Stomach (tissue), 4 donors: ENCODE measurements at regions not wholly inside any gene's neighbourhood (a gene's known extent, or its start where the extent isn't known, plus 50 kb on each side); places are given as distances from the start of the nearest gene placed in this dataset.

Source experiments
- POLR2A ChIP-seq, 4 donors: fragments of 450-650 bp; IDR thresholded peaks; one replicate each; pipeline ENCODE4 v1.6.1; 2016; ENCODE audit warnings: antibody characterized with exemption in 4 of 4, control low read depth in 2 of 4, mild to moderate bottlenecking in 1 of 4, moderate library complexity in 1 of 4
- POLR2AphosphoS5 ChIP-seq, 3 donors: sonication (generic); formaldehyde crosslinking; IDR thresholded peaks; one replicate each; pipeline ENCODE4 v1.6.1; 2016; ENCODE audit warnings: antibody characterized with exemption in 3 of 3
- TF ChIP-seq, protein P1 (sequence below), 7 experiments: fragments of 450-650 bp in 4 of 7; fragments of 200-600 bp in 3 of 7; sonication (generic) in 3 of 7; IDR thresholded peaks; one replicate each; pipeline ENCODE4 v1.5.1; 2016 to 2019; ENCODE audit warnings: antibody characterized with exemption in 7 of 7, control low read depth in 2 of 7, mild to moderate bottlenecking in 1 of 7

DNA sequence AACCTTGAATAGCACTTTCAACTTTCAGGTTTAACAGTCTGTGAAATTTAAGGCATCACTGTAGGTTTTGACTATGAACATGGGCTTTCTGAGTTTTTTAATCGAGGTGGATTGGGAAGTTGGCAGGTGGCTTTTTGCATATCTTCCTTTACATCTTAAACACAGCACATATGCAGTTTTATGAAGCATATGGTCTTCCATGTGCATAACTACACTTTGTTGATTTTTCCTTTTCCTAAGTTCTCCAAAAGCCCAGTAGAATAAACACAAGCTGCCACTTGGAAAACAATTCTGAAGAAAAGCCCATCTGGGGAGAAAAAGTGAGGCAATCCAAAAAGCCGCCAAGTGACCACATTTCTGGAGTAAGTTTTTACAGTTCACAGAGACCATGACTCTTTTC lies 236.5 kb upstream of the IL12B start:
- no peak for TF ChIP-seq POLR2AphosphoS5 (IDR thresholded peaks at IDR 0.05)
- no peak for TF ChIP-seq POLR2A (IDR thresholded peaks at IDR 0.05)
- TF ChIP-seq, protein P1, sequence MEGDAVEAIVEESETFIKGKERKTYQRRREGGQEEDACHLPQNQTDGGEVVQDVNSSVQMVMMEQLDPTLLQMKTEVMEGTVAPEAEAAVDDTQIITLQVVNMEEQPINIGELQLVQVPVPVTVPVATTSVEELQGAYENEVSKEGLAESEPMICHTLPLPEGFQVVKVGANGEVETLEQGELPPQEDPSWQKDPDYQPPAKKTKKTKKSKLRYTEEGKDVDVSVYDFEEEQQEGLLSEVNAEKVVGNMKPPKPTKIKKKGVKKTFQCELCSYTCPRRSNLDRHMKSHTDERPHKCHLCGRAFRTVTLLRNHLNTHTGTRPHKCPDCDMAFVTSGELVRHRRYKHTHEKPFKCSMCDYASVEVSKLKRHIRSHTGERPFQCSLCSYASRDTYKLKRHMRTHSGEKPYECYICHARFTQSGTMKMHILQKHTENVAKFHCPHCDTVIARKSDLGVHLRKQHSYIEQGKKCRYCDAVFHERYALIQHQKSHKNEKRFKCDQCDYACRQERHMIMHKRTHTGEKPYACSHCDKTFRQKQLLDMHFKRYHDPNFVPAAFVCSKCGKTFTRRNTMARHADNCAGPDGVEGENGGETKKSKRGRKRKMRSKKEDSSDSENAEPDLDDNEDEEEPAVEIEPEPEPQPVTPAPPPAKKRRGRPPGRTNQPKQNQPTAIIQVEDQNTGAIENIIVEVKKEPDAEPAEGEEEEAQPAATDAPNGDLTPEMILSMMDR (IDR thresholded peaks at IDR 0.05): no peak
